ENCODE measurements at regions not wholly inside any gene's neighbourhood (a gene's known extent, or its start where the extent isn't known, plus 50 kb on each side); places are given as distances from the start of the nearest gene placed in this dataset.
"Not testable (repeated sequence)": the region's sequence is repeated elsewhere in the genome, so short reads cannot be mapped to it uniquely, and the experiment has no call there.

DNA sequence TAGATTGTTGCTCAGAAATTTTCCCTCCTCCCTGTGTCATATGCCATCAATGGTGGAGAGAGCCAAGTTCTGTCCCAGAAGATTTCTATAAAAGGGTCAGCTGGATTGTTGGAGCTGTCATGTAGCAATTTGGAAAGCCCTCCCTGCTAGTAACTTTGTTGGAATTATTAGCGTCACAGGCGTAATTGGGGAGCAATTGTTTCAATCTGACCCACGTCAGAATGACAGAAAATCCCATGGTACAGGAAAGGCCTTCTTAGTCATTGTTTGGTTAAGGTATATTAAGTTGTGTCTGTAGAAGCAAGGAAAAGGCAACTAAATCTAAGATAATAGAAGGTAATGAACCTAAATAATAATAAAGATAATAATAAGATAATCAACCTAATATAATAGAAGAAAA, 148.4 kb downstream of the PLK2 start:
- DNase-seq (ENCODE audit: extremely low read depth, low read depth) = no peak

- not testable (repeated sequence) for DNase-seq (ENCODE audit: extremely low read depth, low read depth)
Measured at GRCh38 chr5:58308384-58308783, 151.5 kb downstream of the PLK2 start.

- DNase-seq (ENCODE audit: extremely low read depth, low read depth) = no peak
Measured at GRCh38 chr5:58300346-58300895, 159.5 kb downstream of the PLK2 start.

DNA sequence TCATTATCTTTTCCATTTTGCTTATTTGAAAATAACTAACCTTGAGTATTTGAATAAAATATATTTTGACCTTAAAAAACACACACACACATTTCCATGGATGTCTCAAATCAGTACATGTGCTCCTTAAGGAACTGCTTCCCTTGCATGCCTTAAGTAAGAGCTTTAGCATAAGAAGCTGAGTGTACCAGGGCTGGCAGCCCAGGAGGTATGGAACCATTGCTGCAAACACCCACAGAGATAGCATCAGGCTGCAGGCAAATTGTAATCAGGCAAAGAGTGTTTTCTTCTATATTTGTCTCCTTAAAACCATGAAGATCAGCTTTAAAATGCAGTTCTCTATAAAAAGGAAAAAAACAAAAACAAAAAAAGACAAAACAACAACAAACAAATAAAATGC, 160.6 kb downstream of the PLK2 start:
- DNase-seq (ENCODE audit: extremely low read depth, low read depth) = no peak

DNA sequence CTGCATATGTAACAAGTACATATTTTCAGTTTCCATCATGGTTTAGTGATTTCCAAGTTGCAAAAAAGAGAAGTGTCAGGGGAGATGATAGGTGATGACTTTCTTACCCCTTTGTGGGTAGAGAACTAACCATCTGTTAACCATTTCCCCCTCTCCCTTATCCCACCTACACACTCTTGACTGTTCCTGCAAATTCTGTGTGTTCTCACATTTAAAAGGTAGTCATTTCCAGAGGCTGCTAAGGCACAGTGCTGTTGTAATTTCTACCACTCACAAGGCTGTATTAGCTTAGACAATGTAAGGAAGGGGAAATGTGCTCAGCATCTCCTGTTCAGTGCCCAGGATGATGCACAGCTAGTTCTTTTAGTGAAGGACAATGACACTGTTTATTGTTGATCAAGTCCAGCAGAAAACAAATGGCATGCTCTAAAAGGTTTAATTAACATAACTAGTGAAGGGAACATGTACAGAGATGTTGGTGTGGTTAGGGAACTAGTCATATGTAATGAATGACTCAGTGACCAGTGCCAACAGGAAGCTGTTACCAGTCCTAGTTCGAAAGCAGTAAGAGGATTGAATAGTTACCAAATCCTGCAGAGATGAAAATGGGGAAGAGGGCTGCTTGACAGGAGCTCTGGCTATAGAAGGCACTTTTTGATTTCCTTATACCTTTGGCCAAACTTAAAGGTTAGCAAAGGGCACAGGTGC, 165.1 kb downstream of the PLK2 start:
- no peak for DNase-seq (ENCODE audit: extremely low read depth, low read depth)

DNA sequence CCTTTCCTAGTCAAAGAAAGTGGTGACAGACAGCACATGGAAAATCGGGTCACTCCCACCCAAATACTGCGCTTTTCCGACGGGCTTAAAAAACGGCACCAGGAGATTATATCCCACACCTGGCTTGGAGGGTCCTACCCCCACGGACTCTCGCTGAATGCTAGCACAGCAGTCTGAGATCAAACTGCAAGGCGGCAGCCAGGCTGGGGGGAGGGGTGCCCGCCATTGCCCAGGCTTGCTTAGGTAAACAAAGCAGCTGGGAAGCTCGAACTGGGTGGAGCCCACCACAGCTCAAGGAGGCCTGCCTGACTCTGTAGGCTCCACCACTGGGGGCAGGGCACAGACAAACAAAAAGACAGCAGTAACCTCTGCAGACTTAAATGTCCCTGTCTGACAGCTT, 171.6 kb downstream of the PLK2 start:
- DNase-seq (ENCODE audit: extremely low read depth, low read depth) = not testable (repeated sequence)

DNA sequence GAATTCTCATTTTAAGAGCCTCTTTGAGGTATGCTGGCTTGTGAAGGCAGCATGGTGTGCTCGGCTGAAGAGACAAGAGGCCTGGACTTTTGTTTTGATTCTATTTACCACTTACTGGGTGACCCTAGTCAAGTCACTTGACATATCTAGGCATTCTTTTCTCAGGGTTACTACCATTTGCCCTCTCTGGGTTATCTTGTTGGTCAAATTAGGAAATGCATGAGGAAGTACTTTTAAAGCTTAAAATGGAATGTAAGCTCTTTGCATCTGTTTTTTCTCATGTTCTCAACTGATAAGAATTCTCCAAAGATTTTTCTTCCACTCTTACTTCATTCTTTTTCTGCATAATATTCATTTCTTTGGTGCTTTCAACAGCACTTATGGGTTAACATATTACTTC, 173.1 kb downstream of the PLK2 start:
- no peak for DNase-seq (ENCODE audit: extremely low read depth, low read depth)

DNA sequence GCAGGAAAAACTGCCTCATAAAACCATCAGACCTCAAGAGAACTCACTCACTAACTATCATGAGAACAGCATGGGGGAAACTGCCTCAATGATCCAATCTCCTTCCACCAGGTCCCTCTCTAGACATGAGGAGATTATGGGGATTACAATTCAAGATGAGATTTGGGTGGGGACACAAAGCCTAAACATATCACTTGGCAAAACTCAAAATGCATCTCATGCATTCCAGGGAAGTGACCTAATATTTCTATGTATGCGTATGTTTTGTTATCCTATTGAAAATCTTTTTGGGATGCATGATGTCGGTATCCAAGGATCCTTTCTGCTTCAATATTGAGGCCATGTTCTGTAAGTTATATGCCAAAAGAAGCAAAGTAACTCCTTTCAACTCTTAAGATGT, 174.0 kb downstream of the PLK2 start:
- no peak for DNase-seq (ENCODE audit: extremely low read depth, low read depth)

DNA sequence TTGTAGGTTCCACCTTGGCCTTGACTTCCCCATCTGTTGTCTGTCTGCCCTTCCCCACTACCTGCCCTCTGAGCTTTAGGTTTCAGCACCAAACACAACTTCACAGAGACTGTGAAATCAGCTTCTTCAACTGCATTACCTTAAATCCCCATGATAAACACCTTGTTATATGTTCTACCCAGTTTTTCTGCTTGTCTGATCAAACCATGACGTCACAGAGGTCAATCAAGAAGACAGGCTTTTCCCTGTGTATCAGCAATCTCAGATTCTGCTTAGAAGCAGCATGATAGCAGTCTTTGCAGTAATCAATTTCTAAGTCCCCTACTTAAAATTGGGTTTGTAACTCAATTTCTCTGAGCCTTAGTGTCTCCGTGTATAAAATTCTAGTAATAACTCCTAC, 175.0 kb downstream of the PLK2 start:
- DNase-seq (ENCODE audit: extremely low read depth, low read depth) = no peak

DNA sequence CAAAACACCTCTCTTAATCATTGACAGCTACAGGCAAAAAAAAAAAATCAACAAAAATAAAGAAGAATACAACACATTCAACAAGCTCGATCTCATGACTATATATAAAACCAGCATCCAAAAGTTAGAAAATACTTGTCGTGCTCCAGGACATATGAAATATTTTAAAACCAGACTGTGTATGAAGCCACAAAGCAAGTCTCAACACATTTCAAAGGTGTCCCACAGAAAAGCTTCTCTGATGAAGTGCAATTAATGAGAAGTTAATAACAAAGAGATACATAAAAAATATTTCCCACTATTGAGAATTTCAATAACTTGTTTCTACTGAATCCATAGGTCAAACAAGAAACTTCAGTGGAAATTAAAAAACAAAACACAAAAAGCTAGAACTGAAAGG, 178.7 kb downstream of the PLK2 start:
- no peak for DNase-seq (ENCODE audit: extremely low read depth, low read depth)

- no peak for DNase-seq (ENCODE audit: extremely low read depth, low read depth)
Measured at GRCh38 chr5:58279259-58279658, 180.6 kb downstream of the PLK2 start.

DNA sequence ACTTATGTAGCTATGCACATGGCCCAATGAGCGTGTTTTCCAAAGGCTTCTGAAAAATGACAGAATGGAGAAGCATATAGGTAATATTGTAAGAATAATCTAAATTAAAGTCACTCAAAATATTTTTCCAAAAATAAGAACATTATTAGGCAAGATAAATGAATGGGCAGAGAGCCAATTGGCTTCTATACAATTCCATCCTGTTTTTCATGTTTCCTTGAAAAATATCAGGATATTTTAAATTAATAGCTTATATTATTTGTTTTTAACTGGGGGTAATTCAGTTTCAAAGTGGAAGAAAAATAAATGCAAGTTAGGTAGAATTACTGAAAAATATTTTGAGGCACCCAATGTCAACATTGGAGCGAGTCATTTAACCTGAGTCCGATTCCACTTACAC, 183.5 kb downstream of the PLK2 start:
- DNase-seq (ENCODE audit: extremely low read depth, low read depth) = no peak

GRCh38 chr5:58275516-58275915, 184.4 kb downstream of the PLK2 start:
- no peak for DNase-seq (ENCODE audit: extremely low read depth, low read depth)

DNA sequence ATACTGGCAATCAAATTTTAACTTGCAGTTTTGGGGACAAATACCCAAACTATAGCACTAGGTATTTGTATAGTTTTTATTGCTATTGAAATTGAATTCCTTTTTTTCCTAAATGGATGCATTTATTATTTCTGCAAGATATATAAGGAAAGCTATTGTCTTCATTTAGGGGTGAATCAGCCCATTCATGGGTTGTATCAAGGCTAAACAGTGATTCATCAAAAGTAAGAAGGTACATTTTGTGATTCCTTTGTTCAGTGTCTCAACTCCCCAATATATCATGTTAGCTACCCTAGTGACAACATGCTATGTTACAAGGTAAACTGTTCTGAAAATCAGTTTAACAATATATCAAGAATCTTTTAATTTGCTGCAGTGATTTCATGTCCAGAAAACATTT, 185.7 kb downstream of the PLK2 start:
- no peak for DNase-seq (ENCODE audit: extremely low read depth, low read depth)

DNA sequence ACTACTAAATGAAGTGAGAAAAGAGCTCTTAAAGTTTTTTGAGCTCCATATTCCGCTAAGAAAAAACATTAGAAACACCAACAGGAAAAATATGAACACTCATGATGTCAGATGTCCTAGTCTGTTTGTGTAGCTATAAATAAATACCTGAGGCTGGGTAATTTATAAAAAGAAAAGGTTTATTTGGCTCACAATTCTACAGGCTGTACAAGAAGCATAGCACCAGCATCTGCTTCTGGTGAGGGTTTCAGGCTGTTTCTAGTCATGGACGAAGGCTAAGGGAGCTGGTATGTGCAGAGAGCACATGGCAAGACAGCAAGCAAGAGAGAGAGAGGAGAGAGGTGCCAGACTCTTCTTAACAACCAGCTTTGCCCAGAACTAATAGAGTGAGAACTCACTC, 186.2 kb downstream of the PLK2 start:
- DNase-seq (ENCODE audit: extremely low read depth, low read depth) = no peak

DNA sequence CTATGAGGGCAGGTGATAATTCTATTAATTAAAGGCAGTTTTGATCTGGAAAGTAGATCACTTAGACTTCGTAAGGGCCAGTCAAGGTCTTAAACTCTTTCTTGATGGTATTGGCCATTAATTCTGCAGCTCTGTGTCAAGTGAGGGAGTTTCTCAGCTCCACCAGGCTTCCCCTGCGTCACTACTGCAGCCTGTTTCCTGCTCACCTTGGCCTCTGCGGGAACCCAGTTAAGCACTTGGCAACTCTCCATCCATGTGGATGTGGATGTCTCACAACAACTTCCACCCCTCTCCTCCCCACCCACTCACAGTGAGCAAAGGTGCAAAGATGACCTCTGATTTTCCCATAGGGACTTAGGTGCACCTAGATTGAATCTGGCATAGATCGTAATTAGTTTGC, 191.6 kb downstream of the PLK2 start:
- DNase-seq (ENCODE audit: extremely low read depth, low read depth) = no peak

DNA sequence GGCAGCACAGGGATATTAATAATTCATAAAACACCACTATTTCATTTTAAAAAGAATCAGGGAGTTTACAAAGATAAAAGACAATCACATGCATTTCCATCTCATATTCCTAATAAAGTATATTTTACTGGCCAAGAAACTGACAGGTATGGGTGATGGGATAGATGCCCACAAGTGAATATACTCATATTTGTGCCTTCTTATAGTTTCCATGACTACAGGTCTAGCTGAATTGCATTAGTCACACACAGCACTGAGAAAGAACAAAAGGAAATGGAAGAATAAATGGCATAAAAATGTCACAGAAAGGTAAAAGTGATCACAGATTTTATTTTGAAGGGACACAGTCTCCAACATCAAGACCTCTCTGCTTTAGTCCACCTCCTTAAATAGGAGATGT, 193.5 kb downstream of the PLK2 start:
- DNase-seq (ENCODE audit: extremely low read depth, low read depth) = no peak

DNA sequence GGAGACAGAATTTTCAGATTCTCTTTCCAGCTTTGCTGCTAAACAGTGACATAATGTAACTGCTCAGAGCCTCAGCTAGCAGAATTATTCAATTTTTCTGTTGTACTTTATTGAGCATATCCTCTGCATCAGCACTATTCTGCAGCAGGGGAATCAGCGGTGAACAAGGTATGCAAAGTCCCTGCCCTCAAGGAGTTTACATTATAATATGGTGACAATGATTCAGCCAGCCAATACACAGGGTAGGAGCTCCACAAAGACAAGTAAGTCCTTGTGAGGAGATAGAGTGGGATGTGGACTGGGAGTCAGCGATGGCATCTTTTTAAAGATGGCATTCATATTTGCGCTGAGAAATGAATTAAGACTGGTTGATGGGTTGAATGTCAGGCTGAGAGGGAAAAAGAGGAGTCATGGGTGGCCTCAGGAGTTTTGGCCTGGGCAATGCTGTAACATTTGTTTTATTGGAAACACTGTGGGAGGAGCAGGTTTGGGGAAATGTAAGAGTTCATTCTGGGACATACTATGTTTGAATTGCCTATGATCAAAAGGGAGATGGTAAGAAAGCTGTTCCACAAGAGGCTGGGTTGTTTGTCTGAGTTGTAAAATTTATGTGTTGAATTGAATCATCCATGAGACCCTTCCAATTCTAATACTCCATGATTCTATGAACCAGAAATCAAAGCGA, 194.5 kb downstream of the PLK2 start:
- DNase-seq (ENCODE audit: extremely low read depth, low read depth) = no peak

GRCh38 chr5:58264276-58264675, 195.6 kb downstream of the PLK2 start:
- no peak for DNase-seq (ENCODE audit: extremely low read depth, low read depth)

GRCh38 chr5:58263296-58263695, 196.6 kb downstream of the PLK2 start:
- no peak for DNase-seq (ENCODE audit: extremely low read depth, low read depth)

DNA sequence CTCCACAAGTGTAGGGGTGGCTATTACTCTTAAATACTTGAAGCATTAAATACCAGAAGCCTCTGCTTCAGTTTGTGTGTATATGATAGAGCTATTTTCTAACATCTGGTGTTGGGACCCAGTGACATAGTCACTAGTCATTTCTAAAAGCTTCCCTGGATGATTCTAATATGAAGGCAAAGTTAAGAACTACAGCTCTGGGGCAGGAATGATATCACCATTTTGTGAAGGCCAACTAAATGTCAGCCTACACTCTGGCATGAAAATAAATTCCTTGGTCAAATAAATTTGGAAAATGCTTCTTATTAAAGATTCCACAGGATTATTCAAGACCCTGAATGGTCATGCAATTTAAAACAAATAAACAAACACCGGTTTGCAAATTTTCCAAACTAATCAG, 197.7 kb downstream of the PLK2 start:
- DNase-seq (ENCODE audit: extremely low read depth, low read depth) = no peak

GRCh38 chr5:58261605-58262004, 198.3 kb downstream of the PLK2 start:
- no peak for DNase-seq (ENCODE audit: extremely low read depth, low read depth)
